Liver (tissue), 3 donors: ENCODE measurements at regions not wholly inside any gene's neighbourhood (a gene's known extent, or its start where the extent isn't known, plus 50 kb on each side); places are given as distances from the start of the nearest gene placed in this dataset.

ENCODE experiments used
- ATF3 ChIP-seq: IDR thresholded peaks from 2 replicates; pipeline ENCODE4 v1.6.1; 2016; ENCODE audit warnings: antibody characterized with exemption
- CTCF ChIP-seq: fragments of 150-350 bp; IDR thresholded peaks from 2 replicates; pipeline ENCODE4 v1.5.1; 2017; ENCODE audit warnings: improper control_type of control experiment, low read depth, low read length; ENCODE audit not compliant: missing input control
- EGR1 ChIP-seq, 2 donors: IDR thresholded peaks; 2 replicates each; pipeline ENCODE4 v1.6.1; 2016 to 2018; ENCODE audit warnings: antibody characterized with exemption in 2 of 2, low read depth in 2 of 2
- FOXA1 ChIP-seq: IDR thresholded peaks from 2 replicates; pipeline ENCODE4 v1.6.1; 2016; ENCODE audit warnings: antibody characterized with exemption
- GABPA ChIP-seq, 2 donors: IDR thresholded peaks in 1 of 2; conservative IDR thresholded peaks in 1 of 2; 2 replicates each; pipeline ENCODE4 v1.6.1; 2016; ENCODE audit warnings: antibody characterized with exemption in 2 of 2, mild to moderate bottlenecking in 1 of 2, moderate library complexity in 1 of 2
- JUND ChIP-seq, 2 donors: IDR thresholded peaks; 2 replicates each; pipeline ENCODE4 v1.6.1; 2016; ENCODE audit warnings: antibody characterized with exemption in 2 of 2
- MAX ChIP-seq: IDR thresholded peaks from 2 replicates; pipeline ENCODE4 v1.6.1; 2016; ENCODE audit warnings: antibody characterized with exemption
- NR2F2 ChIP-seq: IDR thresholded peaks from 2 replicates; pipeline ENCODE4 v1.6.1; 2016; ENCODE audit warnings: antibody characterized with exemption
- REST ChIP-seq: IDR thresholded peaks from 2 replicates; pipeline ENCODE4 v1.6.1; 2016; ENCODE audit warnings: antibody characterized with exemption, mild to moderate bottlenecking
- RXRA ChIP-seq, 2 donors: IDR thresholded peaks; 2 replicates each; pipeline ENCODE4 v1.6.1; 2017 to 2018; ENCODE audit warnings: antibody characterized with exemption in 2 of 2, mild to moderate bottlenecking in 1 of 2
- TAF1 ChIP-seq: conservative IDR thresholded peaks from 2 replicates; pipeline ENCODE4 v1.6.1; 2016; ENCODE audit warnings: antibody characterized with exemption, mild to moderate bottlenecking
- ZBTB33 ChIP-seq: IDR thresholded peaks from 2 replicates; pipeline ENCODE4 v1.6.1; 2016; ENCODE audit warnings: antibody characterized with exemption
- donor health status: healthy.
- donor health status: healthy.

GRCh38 chr3:34646911-34647460, 848.6 kb downstream of the PDCD6IP start:
- TF ChIP-seq CTCF (no peak), FOXA1 (no peak), NR2F2 (no peak), MAX (no peak), JUND (IDR thresholded peaks at IDR 0.05) (no peak), ATF3 (no peak), ZBTB33 (no peak), GABPA (IDR thresholded peaks at IDR 0.05 in 1 of 2, conservative IDR thresholded peaks at IDR 0.05 in 1 of 2) (no peak), RXRA (IDR thresholded peaks at IDR 0.05) (no peak), EGR1 (IDR thresholded peaks at IDR 0.05; ENCODE audit: low read depth in 2 of 2) (no peak), TAF1 (no peak), REST (no peak)
